ENCODE measurements at regions not wholly inside any gene's neighbourhood (a gene's known extent, or its start where the extent isn't known, plus 50 kb on each side); places are given as distances from the start of the nearest gene placed in this dataset.

- Mint-ChIP-seq H3K27me3 (ENCODE audit: low read depth) (no peaks in the 10 kb centered on the region), H3K9me3 (peaks cover 5% of the 10 kb centered on the region), H3K4me3 (no peak overlapping the region), H3K4me1 (ENCODE audit: low read depth) (peaks cover 6% of the 10 kb centered on the region), H3K36me3 (ENCODE audit: low read depth) (peaks cover 4% of the 10 kb centered on the region), H3K27ac (no peak overlapping the region)
Measured at GRCh38 chr1:193709607-193710006, 523.2 kb upstream of the B3GALT2 start.

DNA sequence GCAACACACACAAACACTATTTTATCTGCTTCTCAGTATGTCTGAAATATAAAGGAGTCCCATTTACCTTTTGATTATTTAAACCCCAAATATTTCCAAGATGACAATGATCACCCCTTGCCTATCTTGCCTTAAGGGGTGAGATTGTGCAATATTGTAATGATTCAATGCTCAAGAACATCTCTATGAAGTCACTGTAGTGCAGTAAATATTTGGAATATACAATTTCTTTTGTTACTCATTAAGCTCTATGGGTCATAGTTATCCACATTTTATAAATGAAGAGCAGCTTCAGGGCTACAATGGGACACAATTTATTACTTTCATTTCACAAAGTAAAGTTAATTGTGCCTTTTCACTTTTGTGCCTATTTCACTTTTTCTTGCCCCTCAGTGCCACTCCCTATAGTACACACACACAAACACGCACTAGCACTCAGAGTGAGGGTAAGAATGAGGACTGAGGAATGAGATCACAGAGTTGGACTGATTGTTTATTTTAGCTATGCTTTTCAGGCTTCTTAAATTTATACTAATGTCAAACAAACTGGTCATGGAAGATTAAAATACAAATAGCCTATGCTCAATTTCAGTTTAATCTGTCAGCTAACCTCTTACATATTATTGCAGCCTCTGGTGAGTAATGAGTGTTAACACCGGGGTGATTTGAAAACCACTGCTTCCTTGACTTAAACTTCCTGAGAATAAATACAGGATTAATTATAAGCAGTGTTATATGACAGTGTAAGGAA is 521.0 kb upstream of the B3GALT2 start:
- peaks cover 6% of the 10 kb centered on the region for H3K4me1 Mint-ChIP-seq (ENCODE audit: low read depth)
- H3K9me3 Mint-ChIP-seq: peaks cover 5% of the 10 kb centered on the region
- H3K27me3 Mint-ChIP-seq (ENCODE audit: low read depth): no peaks in the 10 kb centered on the region

GRCh38 chr1:193706766-193707165 is 520.4 kb upstream of the B3GALT2 start:
- no peaks in the 10 kb centered on the region for H3K27me3 Mint-ChIP-seq (ENCODE audit: low read depth)
- peaks cover 6% of the 10 kb centered on the region for H3K36me3 Mint-ChIP-seq (ENCODE audit: low read depth)
- peaks cover 10% of the 10 kb centered on the region for H3K4me1 Mint-ChIP-seq (ENCODE audit: low read depth)
- no peak overlapping the region for H3K27ac Mint-ChIP-seq
- H3K9me3 Mint-ChIP-seq: peaks cover 5% of the 10 kb centered on the region
- H3K4me3 Mint-ChIP-seq: no peak overlapping the region

More for the DNA sequence above, 521.0 kb upstream of the B3GALT2 start:
- no peak overlapping the region for H3K27ac Mint-ChIP-seq
- H3K4me3 Mint-ChIP-seq: no peak overlapping the region
- H3K36me3 Mint-ChIP-seq (ENCODE audit: low read depth): peaks cover 6% of the 10 kb centered on the region

- H3K4me3 Mint-ChIP-seq: no peak overlapping the region
- H3K36me3 Mint-ChIP-seq (ENCODE audit: low read depth): peaks cover 7% of the 10 kb centered on the region
- H3K27ac Mint-ChIP-seq: no peak overlapping the region
- H3K27me3 Mint-ChIP-seq (ENCODE audit: low read depth): no peaks in the 10 kb centered on the region
- H3K9me3 Mint-ChIP-seq: peaks cover 5% of the 10 kb centered on the region
- peaks cover 16% of the 10 kb centered on the region for H3K4me1 Mint-ChIP-seq (ENCODE audit: low read depth)
Measured at GRCh38 chr1:193705554-193705981, 519.2 kb upstream of the B3GALT2 start.

- no peak overlapping the region for H3K27ac Mint-ChIP-seq
- peaks cover 7% of the 10 kb centered on the region for H3K36me3 Mint-ChIP-seq (ENCODE audit: low read depth)
- H3K27me3 Mint-ChIP-seq (ENCODE audit: low read depth): no peaks in the 10 kb centered on the region
- peaks cover 16% of the 10 kb centered on the region for H3K4me1 Mint-ChIP-seq (ENCODE audit: low read depth)
- H3K4me3 Mint-ChIP-seq: no peak overlapping the region
- H3K9me3 Mint-ChIP-seq: peaks cover 5% of the 10 kb centered on the region
Measured at GRCh38 chr1:193703655-193704054, 517.2 kb upstream of the B3GALT2 start.

- Mint-ChIP-seq H3K4me1 (ENCODE audit: low read depth) (peaks cover 14% of the 10 kb centered on the region), H3K4me3 (no peak overlapping the region), H3K27me3 (ENCODE audit: low read depth) (no peaks in the 10 kb centered on the region), H3K9me3 (peaks cover 5% of the 10 kb centered on the region), H3K36me3 (ENCODE audit: low read depth) (peaks cover 7% of the 10 kb centered on the region), H3K27ac (no peak overlapping the region)
Measured at GRCh38 chr1:193703121-193703520, 516.7 kb upstream of the B3GALT2 start.

DNA sequence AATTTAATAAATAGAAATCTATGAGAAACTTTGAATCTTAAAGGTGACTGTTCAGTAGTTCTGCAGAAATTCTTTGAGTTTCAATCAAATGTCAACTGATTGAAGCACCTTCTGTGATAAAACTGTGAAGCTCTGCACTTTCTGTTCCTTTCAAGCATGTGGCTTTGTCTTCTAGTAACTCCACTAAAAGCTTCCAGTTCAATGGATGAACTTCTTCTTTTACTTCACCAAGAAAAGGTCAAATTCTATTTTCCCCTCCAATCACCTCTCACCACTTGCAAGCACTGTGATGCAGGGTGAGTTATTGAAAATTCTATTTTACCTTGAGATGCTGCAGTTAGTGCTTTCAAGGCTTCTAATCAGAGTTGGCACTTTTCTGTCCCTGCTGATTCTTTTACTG is 515.3 kb upstream of the B3GALT2 start:
- Mint-ChIP-seq H3K4me3 (no peak overlapping the region), H3K27ac (no peak overlapping the region)

DNA sequence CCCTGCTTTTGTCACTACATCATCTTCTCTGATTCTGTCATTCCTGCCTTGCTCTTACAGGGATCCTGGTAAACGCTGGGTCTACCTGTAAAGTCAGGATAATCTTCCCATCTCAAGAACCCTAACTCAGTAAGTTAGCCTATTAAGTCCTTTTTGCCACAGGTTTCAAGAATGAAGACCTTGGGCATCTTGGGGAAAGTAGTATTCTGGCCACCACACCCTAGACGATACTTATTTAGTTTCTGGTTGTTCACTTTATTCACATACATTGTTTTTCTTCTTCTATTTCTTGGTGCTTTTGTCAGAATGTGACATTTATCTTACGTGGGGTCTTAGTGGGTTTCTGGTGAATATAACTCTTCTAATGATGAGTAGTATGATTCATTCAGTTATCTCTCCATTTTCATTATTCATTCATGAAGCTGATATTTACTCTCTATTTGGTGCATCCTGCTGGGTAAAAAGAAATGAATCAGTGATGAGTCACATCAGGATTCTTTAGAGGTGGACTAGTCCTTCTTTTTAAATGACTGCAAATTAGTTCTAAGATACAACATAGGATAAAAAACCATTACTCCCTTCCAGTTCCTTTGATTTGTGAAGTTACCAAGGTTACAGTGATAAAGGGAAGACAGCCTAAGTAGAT is 514.4 kb upstream of the B3GALT2 start:
- H3K4me1 Mint-ChIP-seq (ENCODE audit: low read depth): peaks cover 10% of the 10 kb centered on the region
- H3K9me3 Mint-ChIP-seq: peaks cover 3% of the 10 kb centered on the region
- peaks cover 6% of the 10 kb centered on the region for H3K36me3 Mint-ChIP-seq (ENCODE audit: low read depth)
- no peaks in the 10 kb centered on the region for H3K27me3 Mint-ChIP-seq (ENCODE audit: low read depth)
- no peak overlapping the region for H3K4me3 Mint-ChIP-seq
- H3K27ac Mint-ChIP-seq: no peak overlapping the region

More for the DNA sequence above, 515.3 kb upstream of the B3GALT2 start:
- H3K4me1 Mint-ChIP-seq (ENCODE audit: low read depth): peaks cover 10% of the 10 kb centered on the region
- no peaks in the 10 kb centered on the region for H3K27me3 Mint-ChIP-seq (ENCODE audit: low read depth)
- peaks cover 7% of the 10 kb centered on the region for H3K36me3 Mint-ChIP-seq (ENCODE audit: low read depth)
- H3K9me3 Mint-ChIP-seq: peaks cover 5% of the 10 kb centered on the region

- H3K4me3 Mint-ChIP-seq: no peak overlapping the region
- no peaks in the 10 kb centered on the region for H3K27me3 Mint-ChIP-seq (ENCODE audit: low read depth)
- peaks cover 10% of the 10 kb centered on the region for H3K4me1 Mint-ChIP-seq (ENCODE audit: low read depth)
- H3K9me3 Mint-ChIP-seq: no peaks in the 10 kb centered on the region
- H3K27ac Mint-ChIP-seq: no peak overlapping the region
- H3K36me3 Mint-ChIP-seq (ENCODE audit: low read depth): peaks cover 3% of the 10 kb centered on the region
Measured at GRCh38 chr1:193699261-193699660, 512.8 kb upstream of the B3GALT2 start.

GRCh38 chr1:193697776-193698175 is 511.4 kb upstream of the B3GALT2 start:
- H3K4me1 Mint-ChIP-seq (ENCODE audit: low read depth): peaks cover 10% of the 10 kb centered on the region
- no peak overlapping the region for H3K4me3 Mint-ChIP-seq
- H3K27ac Mint-ChIP-seq: no peak overlapping the region
- H3K27me3 Mint-ChIP-seq (ENCODE audit: low read depth): no peaks in the 10 kb centered on the region
- H3K36me3 Mint-ChIP-seq (ENCODE audit: low read depth): peaks cover 1% of the 10 kb centered on the region
- no peaks in the 10 kb centered on the region for H3K9me3 Mint-ChIP-seq

GRCh38 chr1:193697115-193697762 is 510.8 kb upstream of the B3GALT2 start:
- Mint-ChIP-seq H3K4me1 (ENCODE audit: low read depth) (peaks cover 10% of the 10 kb centered on the region), H3K27ac (no peak overlapping the region), H3K9me3 (no peaks in the 10 kb centered on the region), H3K36me3 (ENCODE audit: low read depth) (peaks cover 1% of the 10 kb centered on the region), H3K4me3 (no peak overlapping the region), H3K27me3 (ENCODE audit: low read depth) (no peaks in the 10 kb centered on the region)

DNA sequence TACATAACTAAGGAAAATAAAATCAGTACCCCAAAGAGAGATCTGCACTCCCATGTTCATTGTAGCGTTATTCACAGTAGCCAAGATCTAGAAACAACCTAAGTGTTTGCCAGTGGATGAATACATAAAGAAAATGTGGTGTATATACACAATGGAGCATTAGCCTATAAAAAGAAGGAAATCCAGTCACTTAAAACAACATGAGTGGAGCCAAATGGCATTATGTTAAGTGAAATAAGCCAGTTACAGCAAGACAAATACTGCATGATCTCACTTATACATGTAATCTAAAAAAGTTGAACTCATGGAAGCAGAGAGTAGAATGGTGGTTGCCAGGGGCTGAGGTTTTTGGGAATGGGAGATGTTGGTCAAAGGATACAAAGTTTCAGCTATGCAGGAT is 508.3 kb upstream of the B3GALT2 start:
- no peak overlapping the region for H3K4me3 Mint-ChIP-seq
- peaks cover under 1% of the 10 kb centered on the region for H3K9me3 Mint-ChIP-seq
- no peaks in the 10 kb centered on the region for H3K36me3 Mint-ChIP-seq (ENCODE audit: low read depth)
- H3K27me3 Mint-ChIP-seq (ENCODE audit: low read depth): no peaks in the 10 kb centered on the region
- no peak overlapping the region for H3K27ac Mint-ChIP-seq
- no peaks in the 10 kb centered on the region for H3K4me1 Mint-ChIP-seq (ENCODE audit: low read depth)

DNA sequence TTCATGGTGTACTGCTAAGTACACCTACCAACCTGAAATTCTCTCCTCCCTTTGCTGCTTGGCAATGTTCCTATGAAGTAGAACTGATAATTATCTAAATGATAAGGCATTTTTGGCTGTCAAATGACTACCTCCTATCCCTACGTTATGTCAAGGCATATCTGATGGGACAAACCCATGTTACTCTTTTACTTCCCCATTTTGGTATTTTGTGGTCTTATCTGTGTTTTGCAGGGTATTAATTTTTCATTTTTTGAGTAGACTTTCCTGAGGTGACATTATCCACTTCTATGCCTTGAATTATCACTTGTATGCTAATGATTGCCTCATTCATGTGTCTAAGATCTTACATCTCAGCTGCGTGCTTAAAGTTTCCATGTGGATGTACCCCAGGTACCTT is 499.6 kb upstream of the B3GALT2 start:
- Mint-ChIP-seq H3K4me1 (ENCODE audit: low read depth) (peaks cover 2% of the 10 kb centered on the region), H3K27me3 (ENCODE audit: low read depth) (no peaks in the 10 kb centered on the region), H3K27ac (no peak overlapping the region), H3K36me3 (ENCODE audit: low read depth) (peaks cover 2% of the 10 kb centered on the region), H3K4me3 (no peak overlapping the region), H3K9me3 (peaks cover 6% of the 10 kb centered on the region)

- H3K4me3 Mint-ChIP-seq: no peak overlapping the region
- peaks cover 2% of the 10 kb centered on the region for H3K4me1 Mint-ChIP-seq (ENCODE audit: low read depth)
- peaks cover 2% of the 10 kb centered on the region for H3K36me3 Mint-ChIP-seq (ENCODE audit: low read depth)
- peaks cover 4% of the 10 kb centered on the region for H3K9me3 Mint-ChIP-seq
- H3K27me3 Mint-ChIP-seq (ENCODE audit: low read depth): no peaks in the 10 kb centered on the region
- H3K27ac Mint-ChIP-seq: no peak overlapping the region
Measured at GRCh38 chr1:193681422-193681821, 495.0 kb upstream of the B3GALT2 start.

- peaks cover 2% of the 10 kb centered on the region for H3K36me3 Mint-ChIP-seq (ENCODE audit: low read depth)
- peaks cover 2% of the 10 kb centered on the region for H3K4me1 Mint-ChIP-seq (ENCODE audit: low read depth)
- no peaks in the 10 kb centered on the region for H3K27me3 Mint-ChIP-seq (ENCODE audit: low read depth)
- H3K4me3 Mint-ChIP-seq: no peak overlapping the region
- H3K27ac Mint-ChIP-seq: no peak overlapping the region
- H3K9me3 Mint-ChIP-seq: peaks cover 4% of the 10 kb centered on the region
Measured at GRCh38 chr1:193680924-193681316, 494.5 kb upstream of the B3GALT2 start.
